GM19035 (cell line): ENCODE measurements at regions not wholly inside any gene's neighbourhood (a gene's known extent, or its start where the extent isn't known, plus 50 kb on each side); places are given as distances from the start of the nearest gene placed in this dataset.
"Not testable (repeated sequence)": the region's sequence is repeated elsewhere in the genome, so short reads cannot be mapped to it uniquely, and the experiment has no call there.

Experiments
- ATAC-seq: cut with Tn5 transposase; IDR thresholded peaks from one replicate; pipeline ENCODE4 v1.9.1; 2021; ENCODE audit not compliant: unreplicated experiment

- ATAC-seq, result peak; percentile 99
Observed at GRCh38 chr9:75455444-75455921, 367.2 kb downstream of the OSTF1 start.

GRCh38 chr9:75456698-75457097 lies 368.4 kb downstream of the OSTF1 start:
- no peak for ATAC-seq

GRCh38 chr9:75457474-75458011 lies 369.2 kb downstream of the OSTF1 start:
- ATAC-seq, result no peak

GRCh38 chr9:75459311-75459710 lies 371.0 kb downstream of the OSTF1 start:
- ATAC-seq, result not testable (repeated sequence)

- ATAC-seq, result no peak
Observed at GRCh38 chr9:75461183-75461582, 372.9 kb downstream of the OSTF1 start.

DNA sequence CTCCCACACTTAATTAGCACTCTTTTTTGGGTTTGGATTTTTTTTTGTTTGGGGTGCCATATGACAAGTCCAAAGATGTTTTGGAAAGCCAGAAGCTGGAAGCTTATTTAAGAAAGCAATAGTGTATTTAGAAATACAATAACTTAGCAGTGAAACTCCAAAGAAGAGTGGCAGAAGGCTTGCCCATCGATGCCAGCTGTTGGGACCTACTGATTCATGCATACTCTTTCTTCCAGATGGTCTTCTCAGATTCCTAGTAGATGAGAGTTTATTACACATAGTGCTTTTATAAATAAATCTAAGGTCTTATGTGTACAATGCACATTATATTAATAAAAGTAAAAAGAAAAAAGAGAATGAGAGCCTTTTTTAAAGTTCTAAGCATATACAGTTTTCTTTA lies 374.6 kb downstream of the OSTF1 start:
- no peak for ATAC-seq

- ATAC-seq, result no peak
Observed at GRCh38 chr9:75463871-75464270, 375.6 kb downstream of the OSTF1 start.

- no peak for ATAC-seq
Observed at GRCh38 chr9:75464726-75465125, 376.4 kb downstream of the OSTF1 start.

GRCh38 chr9:75467142-75467541 lies 378.8 kb downstream of the OSTF1 start:
- ATAC-seq, result no peak

- no peak for ATAC-seq
Observed at GRCh38 chr9:75471549-75472114, 383.3 kb downstream of the OSTF1 start.

DNA sequence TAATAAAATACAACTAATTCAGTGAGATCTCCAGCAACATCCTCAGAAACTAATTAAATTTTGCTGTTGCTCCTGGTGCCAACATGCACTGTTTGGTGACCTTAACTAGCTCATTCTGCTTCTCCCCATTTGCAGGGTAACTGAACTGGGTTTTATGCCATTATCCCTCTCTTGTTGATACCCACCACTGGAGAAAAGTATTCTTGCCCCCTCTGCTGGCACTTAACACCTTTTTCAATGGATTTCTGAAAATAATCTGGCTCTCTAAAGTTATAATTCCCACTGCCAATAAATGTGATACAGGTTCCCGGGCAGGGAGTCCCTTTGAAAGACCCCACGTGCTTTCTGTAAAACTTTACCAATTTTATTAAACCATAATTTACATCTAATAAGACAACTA lies 394.3 kb downstream of the OSTF1 start:
- ATAC-seq, result no peak

DNA sequence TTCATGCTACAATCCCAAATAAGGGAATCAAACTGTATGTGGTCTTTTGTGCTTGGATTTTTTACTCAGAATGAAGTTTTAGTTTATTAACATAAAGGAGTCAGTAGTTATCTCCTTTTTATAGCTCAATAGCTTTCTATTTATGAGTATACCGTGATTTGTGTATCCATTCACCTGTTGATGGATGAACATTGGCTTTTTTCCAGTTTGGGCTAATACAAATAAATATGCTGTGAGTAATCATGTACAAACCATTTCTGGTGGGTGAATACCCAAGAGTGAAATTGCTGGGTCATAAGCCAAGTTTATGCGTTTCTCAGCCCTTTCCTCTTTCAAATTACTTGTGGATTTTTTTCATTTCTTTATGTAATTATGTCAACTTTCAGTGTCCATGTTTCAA lies 395.3 kb downstream of the OSTF1 start:
- ATAC-seq, result no peak

DNA sequence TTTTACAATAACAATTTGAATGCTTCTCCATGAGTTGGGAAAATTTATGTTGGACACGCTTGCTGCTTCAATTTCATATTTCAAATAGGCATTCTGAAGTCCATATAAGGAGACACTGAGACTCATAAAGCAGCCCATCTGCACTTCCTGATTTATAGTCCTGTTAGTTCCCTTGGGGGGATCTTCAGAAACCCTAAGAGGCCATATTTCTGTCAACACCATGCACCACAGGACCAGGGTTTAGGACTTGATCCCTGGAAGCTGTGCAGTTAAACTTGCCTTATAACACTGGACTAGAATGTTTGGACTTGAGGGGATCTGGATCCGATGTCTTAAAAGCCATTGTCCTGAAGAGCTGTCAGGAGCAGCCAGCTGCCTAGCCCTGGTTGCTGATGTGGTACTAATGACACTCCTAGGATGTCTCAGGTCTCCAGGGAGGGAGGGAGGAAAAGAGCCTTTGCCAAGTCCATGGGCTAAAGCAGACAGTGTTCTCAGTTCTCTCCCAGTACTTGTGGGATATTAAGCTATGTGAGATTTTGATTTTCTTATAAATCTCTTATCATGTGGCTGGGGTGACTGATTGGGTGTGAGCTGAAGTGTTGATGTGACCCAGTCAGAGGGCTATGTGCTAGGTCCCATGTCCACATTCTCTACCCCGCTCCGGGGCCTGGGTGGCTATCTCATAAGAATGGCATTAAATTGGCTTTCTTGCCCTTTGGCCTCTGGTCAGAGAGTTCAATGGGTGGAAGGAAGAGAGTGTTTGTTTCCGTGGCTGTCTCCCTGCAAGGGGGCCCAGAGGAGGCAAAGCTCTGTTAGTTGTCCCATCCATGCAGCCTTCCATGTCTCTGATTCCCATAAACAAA lies 399.8 kb downstream of the OSTF1 start:
- no peak for ATAC-seq

- no peak for ATAC-seq
Observed at GRCh38 chr9:75488719-75489110, 400.4 kb downstream of the OSTF1 start.

GRCh38 chr9:75490326-75490725 lies 400.1 kb upstream of the PCSK5 start:
- ATAC-seq, result no peak

- ATAC-seq, result no peak
Observed at GRCh38 chr9:75491533-75491932, 398.9 kb upstream of the PCSK5 start.

DNA sequence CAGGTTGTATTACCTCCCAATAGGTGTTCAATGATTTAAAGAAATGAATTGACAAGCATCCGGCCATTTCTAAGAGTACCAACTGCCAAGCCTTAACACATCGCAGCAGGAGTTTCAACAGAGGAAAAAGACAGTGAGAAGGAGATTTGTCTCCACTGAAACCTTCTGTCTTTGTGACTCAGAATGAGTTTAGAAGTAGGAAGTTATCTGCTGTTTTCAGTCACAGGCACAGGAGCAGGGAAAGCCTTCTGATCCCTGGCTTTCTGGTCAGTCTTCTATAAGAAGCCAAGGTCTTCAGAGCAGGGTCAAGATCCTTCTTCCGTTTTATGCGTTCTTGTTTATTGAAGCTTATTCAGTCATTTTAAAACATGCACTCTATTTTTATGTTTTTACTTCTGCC lies 390.7 kb upstream of the PCSK5 start:
- ATAC-seq, result no peak

DNA sequence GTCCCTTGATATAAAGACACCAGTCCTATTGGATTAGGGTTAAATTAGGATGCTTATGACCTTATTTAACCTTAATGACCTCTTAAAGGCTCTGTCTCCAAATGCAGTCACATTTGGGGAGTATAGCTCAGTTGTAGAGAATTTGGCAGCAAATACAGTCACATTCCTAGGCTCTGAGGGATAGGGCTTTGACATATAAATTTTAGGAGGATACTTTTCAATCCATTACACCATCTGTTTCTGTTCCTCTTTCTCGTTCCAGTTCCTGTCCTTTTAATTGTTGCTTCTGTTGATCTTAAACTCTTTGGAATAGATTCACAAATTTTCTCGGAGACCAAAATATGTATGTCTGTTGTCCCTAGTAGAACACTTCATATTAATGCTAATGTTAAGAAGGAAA lies 390.0 kb upstream of the PCSK5 start:
- no peak for ATAC-seq

DNA sequence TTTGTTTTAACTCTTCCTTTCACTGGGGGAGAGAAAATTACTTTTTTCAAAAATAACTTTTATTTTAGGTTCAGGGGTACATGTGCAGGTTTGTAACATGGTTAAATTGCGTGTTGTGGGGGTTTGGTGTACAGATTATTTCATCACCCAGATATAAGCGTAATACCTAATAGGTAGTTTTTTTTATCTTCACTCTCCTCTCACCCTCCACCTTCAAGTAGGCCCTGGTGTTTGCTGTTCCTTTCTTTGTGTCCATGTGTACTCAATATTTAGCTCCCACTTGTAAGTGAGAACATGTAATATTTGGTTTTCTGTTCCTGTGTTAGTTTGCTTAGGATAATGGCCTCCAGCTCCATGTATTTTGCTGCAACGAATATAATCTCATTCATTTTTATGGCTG lies 389.5 kb upstream of the PCSK5 start:
- ATAC-seq, result not testable (repeated sequence)

DNA sequence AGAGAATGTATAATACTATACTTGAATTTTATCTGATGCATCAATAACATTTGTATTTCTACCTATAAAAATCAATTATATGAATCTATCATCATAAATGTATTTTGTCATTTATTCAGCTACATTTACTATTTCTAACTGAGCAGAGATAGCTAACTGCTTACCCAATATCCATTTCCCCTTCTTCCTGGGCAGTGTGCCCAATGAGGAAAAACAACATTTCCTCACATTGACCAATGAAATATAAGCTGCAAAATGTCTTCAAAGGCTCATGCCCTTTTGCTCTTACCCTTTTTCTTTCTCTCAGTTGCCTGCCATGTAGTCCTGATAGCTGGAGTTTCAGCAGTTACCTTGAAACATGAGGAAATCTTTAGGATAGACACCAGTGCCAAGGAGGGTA lies 385.8 kb upstream of the PCSK5 start:
- ATAC-seq, result no peak

GRCh38 chr9:75505654-75506053 lies 384.8 kb upstream of the PCSK5 start:
- ATAC-seq, result no peak

- no peak for ATAC-seq
Observed at GRCh38 chr9:75529463-75529862, 361.0 kb upstream of the PCSK5 start.
